GM18951 (cell line): ENCODE measurements at regions not wholly inside any gene's neighbourhood (a gene's known extent, or its start where the extent isn't known, plus 50 kb on each side); places are given as distances from the start of the nearest gene placed in this dataset.

Experiments
- POLR2A ChIP-seq: IDR thresholded peaks from 4 replicates; pipeline ENCODE4 v1.6.1; 2011; ENCODE audit warnings: mild to moderate bottlenecking; ENCODE audit not compliant: insufficient read length, insufficient read depth; ENCODE audit errors: extremely low read depth
- in situ Hi-C: fragments of 300-500 bp; cut with MboI; formaldehyde crosslinking; loops from one replicate; pipeline ENCODE4 v1.12.0; 2022; ENCODE audit warnings: low sequenced_read_pairs, mixed read lengths, inconsistent platforms; ENCODE audit not compliant: unreplicated experiment

DNA sequence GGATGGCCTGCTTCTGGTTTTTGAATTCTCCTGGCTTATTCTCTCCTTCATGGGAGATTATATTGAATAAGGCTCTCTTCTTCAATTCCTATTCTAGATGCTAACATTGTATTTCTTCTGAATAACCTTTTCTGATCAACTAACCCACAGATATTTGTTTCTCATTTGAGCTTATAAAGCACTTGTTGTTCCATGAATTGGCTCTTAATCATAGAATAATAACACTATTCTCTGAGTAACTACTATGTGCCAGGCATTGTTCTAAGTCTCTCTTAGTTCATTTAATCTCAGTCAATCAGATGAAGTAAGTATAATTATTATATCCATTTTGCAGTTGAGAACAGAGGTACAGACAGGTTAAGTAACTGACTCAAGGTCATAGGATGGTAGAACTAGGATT lies 136.3 kb upstream of the MLIP start:
- in situ Hi-C loops, result loop anchor here (25.0 kb wide), 2 partner anchors 737 to 1087 kb away; no protein-coding TSS in a partner anchor
- TF ChIP-seq POLR2A, result no peak

DNA sequence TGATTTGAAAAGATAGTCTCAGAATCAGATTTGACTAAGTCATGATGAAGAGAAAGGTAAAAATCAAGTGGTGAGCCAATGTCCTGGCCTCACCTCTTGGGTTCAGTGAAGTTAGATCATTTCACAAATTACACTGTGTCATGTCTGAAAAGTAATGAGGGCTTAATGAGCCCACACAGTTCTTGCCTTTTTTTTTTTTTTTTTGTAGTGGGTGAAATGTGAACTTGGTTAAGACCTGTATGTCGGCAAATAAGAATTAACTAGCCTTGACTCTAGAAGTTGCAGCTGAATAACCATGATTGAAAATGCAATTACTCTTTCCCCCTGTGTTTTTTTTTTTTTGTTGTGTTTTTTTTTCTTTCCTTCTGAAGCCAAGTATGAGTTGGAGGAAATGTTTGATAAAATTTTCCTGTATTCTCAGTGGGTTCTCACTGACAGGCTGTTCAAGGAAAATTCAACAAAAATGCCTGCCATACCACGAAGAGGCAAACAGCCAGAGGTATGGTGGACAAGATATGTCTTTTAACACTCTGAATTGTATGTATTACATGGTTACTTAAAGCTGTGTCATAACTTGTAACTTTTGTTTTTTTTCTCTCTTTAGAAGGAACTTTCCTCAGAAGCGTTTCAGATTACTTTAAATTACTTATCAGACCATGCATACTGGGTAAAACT lies 135.2 kb upstream of the MLIP start:
- in situ Hi-C loops, result loop anchor here (25.0 kb wide), 2 partner anchors 736 to 1086 kb away; no protein-coding TSS in a partner anchor
- TF ChIP-seq POLR2A, result no peak

- in situ Hi-C loops, result loop anchor here (25.0 kb wide), 2 partner anchors 735 to 1085 kb away; no protein-coding TSS in a partner anchor
- TF ChIP-seq POLR2A, result no peak
Measured at GRCh38 chr6:53977551-53977950, 133.7 kb upstream of the MLIP start.

DNA sequence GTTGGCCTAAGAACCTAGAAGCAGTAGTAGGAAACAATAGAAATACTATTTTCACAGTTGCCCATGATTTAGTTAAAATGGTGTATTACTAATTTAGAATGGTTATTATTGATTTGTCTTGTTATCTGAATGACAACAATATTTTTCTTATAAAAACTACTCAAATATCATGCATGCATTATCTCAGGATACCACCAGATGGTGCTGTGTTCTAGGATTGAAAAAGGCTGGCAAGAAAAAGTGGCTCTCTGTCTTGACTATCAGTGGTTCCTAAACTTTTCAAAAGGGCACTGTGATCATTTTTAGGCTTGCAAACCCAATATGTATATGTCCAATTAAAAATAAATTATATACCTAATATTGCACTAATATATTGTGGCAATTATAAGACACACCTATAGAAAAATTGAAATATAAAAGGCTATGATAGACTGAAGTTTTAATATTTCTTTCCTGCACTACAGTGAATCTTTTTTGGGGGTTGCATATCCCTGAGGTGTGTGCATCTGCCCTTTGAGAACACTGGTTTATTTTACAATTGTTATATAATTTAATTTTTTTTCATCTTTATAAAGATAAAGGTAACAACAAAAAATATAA lies 131.7 kb upstream of the MLIP start:
- in situ Hi-C loops, result loop anchor here (25.0 kb wide), 2 partner anchors 733 to 1083 kb away; no protein-coding TSS in a partner anchor
- TF ChIP-seq POLR2A, result no peak

- in situ Hi-C loops, result loop anchor here (25.0 kb wide), 2 partner anchors 730 to 1080 kb away; no protein-coding TSS in a partner anchor
- TF ChIP-seq POLR2A, result no peak
Measured at GRCh38 chr6:53982366-53983050, 128.7 kb upstream of the MLIP start.

DNA sequence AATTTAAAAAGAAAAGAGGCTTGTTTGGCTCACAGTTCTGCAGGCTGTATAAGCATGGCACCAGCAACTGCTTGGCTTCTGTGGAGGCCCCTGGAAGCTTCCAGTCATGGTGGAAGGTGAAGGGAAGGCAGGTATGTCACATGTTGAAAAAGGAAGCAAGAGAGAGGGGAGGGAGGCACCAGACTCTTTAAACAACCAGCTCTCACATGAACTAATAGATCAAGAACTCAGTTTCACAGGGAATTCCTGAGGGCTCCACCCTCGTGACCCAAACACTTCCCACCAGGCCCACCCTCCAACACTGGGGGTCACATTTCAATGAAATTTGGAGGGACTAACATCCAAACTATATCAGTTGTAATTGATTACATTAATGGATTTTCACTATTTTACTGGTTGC lies 127.9 kb upstream of the MLIP start:
- in situ Hi-C loops, result loop anchor here (25.0 kb wide), 2 partner anchors 729 to 1079 kb away; no protein-coding TSS in a partner anchor
- no peak for TF ChIP-seq POLR2A

GRCh38 chr6:53984163-53984562 lies 127.1 kb upstream of the MLIP start:
- no peak for TF ChIP-seq POLR2A
- in situ Hi-C loops, result loop anchor here (25.0 kb wide), 2 partner anchors 728 to 1078 kb away; no protein-coding TSS in a partner anchor

DNA sequence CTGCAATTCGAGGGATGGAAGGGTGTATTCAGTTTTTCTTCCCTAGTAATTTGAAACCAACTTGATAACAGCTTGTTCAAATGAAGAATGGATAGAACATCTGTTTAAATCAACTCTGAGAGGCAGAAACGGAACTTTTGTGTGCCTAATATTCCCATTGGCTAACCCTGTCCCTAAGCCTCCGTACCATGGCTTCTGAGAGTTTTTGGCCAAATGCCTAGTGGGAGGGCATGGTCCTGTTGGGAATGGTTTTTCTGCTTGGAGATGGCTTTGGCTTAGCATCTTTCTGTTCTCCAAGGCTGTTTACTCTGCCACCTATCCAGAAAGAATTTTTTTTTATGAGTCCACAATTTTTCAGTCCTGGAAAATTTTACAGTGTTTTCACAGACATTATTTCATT lies 126.7 kb upstream of the MLIP start:
- no peak for TF ChIP-seq POLR2A
- in situ Hi-C loops, result loop anchor here (25.0 kb wide), 2 partner anchors 728 to 1078 kb away; no protein-coding TSS in a partner anchor

DNA sequence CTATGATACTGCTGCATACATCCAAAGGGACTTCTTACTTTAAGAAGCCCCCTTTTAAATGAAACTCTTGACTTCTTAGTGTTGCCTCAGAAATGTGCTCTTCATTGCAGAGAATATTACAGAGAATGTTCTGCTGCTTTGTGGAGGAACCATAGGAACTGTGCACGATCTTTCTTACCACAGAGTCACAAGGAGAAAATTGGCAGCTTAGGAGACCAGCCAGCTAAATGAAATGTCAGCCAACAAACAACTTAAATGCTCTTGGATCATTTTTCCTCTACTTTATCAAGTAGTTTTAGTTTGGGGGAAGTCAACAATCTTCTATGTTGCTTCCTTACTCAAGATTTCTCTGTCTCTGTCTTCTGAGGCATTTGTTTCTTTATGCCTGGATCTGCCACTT lies 125.9 kb upstream of the MLIP start:
- in situ Hi-C loops, result loop anchor here (25.0 kb wide), 2 partner anchors 727 to 1077 kb away; no protein-coding TSS in a partner anchor

GRCh38 chr6:53986165-53986720 lies 125.0 kb upstream of the MLIP start:
- in situ Hi-C loops, result loop anchor here (25.0 kb wide), 2 partner anchors 726 to 1076 kb away; no protein-coding TSS in a partner anchor
- no peak for TF ChIP-seq POLR2A

More for the DNA sequence above, 125.9 kb upstream of the MLIP start:
- TF ChIP-seq POLR2A, result no peak

GRCh38 chr6:53986721-53987521 lies 124.3 kb upstream of the MLIP start:
- in situ Hi-C loops, result loop anchor here (25.0 kb wide), 2 partner anchors 725 to 1075 kb away; no protein-coding TSS in a partner anchor

GRCh38 chr6:53987522-53987888 lies 123.7 kb upstream of the MLIP start:
- in situ Hi-C loops, result loop anchor here (25.0 kb wide), 2 partner anchors 725 to 1075 kb away; no protein-coding TSS in a partner anchor
- TF ChIP-seq POLR2A, result no peak

More at GRCh38 chr6:53986721-53987521, 124.3 kb upstream of the MLIP start:
- no peak for TF ChIP-seq POLR2A

GRCh38 chr6:53989504-53989903 lies 121.7 kb upstream of the MLIP start:
- in situ Hi-C loops, result loop anchor here (25.0 kb wide), 2 partner anchors 723 to 1073 kb away; no protein-coding TSS in a partner anchor
- no peak for TF ChIP-seq POLR2A
